ENCODE measurements at regions not wholly inside any gene's neighbourhood (a gene's known extent, or its start where the extent isn't known, plus 50 kb on each side); places are given as distances from the start of the nearest gene placed in this dataset.

DNA sequence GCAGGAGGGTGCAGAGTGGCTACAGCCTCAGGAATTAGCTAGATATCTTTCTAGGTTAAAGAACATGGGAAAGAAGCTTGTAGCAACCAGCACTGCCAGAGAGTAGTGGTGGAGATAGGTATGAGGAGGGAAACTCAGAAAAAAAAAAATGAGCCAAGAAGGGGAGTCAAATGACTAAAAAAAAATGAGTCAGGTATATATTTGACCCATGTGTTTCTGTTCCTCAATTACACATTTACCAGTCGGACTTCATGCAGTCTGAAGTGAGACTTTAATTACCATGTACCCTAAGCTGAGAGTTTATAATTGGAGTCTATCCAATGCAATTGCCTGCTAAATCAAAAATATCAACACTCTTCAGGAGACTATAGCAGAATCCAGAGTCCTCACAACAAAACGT, 964.6 kb downstream of the HACE1 start:
- no peak overlapping the region for H3K4me3 ChIP-seq (ENCODE audit: low read length)
- H3K27me3 ChIP-seq (ENCODE audit: low read depth, low read length), result no peaks in the 10 kb centered on the region
- H3K36me3 ChIP-seq (replicated peaks; ENCODE audit: low read depth, low read length), result no peaks in the 10 kb centered on the region

DNA sequence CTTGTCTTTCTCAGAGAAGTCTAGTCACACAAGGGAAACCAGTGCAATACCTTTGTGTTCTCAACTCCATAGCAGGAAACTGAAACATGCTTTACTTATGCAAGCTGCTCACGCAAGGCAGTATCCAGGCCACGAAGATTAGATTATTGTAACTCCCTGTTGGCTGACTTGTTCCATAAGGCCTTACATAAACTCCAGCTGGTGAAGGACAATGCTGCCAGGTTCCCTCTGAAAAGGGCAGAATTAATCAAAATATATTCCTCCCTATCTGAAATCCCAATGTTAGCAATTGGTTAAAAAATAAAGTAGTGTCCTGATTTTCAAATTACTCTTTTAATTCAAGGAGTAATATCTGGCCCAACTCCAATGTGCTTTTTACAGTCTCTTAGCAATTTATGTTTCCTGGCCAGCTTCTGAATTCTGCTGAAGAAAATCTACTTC, 966.6 kb downstream of the HACE1 start:
- H3K4me2 ChIP-seq (ENCODE audit: low read length), result no peak overlapping the region
- H3K79me2 ChIP-seq (ENCODE audit: low read length), result no peaks in the 10 kb centered on the region
- H2AFZ ChIP-seq (ENCODE audit: low read depth, low read length), result no peak overlapping the region
- H3K36me3 ChIP-seq (replicated peaks; ENCODE audit: low read depth, low read length), result no peaks in the 10 kb centered on the region
- H4K20me1 ChIP-seq (ENCODE audit: insufficient read depth, low read length), result no peaks in the 10 kb centered on the region
- no peak overlapping the region for H3K4me3 ChIP-seq (ENCODE audit: low read length)
- H3K27ac ChIP-seq (ENCODE audit: low read length), result no peak overlapping the region
- TF ChIP-seq EZH2phosphoT487 (IDR thresholded peaks at IDR 0.05; ENCODE audit: low read depth), result no peak
- TF ChIP-seq, protein P1, sequence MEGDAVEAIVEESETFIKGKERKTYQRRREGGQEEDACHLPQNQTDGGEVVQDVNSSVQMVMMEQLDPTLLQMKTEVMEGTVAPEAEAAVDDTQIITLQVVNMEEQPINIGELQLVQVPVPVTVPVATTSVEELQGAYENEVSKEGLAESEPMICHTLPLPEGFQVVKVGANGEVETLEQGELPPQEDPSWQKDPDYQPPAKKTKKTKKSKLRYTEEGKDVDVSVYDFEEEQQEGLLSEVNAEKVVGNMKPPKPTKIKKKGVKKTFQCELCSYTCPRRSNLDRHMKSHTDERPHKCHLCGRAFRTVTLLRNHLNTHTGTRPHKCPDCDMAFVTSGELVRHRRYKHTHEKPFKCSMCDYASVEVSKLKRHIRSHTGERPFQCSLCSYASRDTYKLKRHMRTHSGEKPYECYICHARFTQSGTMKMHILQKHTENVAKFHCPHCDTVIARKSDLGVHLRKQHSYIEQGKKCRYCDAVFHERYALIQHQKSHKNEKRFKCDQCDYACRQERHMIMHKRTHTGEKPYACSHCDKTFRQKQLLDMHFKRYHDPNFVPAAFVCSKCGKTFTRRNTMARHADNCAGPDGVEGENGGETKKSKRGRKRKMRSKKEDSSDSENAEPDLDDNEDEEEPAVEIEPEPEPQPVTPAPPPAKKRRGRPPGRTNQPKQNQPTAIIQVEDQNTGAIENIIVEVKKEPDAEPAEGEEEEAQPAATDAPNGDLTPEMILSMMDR (IDR thresholded peaks at IDR 0.05; ENCODE audit: low read depth, low read length), result no peak
- no peaks in the 10 kb centered on the region for H3K27me3 ChIP-seq (ENCODE audit: low read depth, low read length)
- peaks cover 8% of the 10 kb centered on the region for H3K4me1 ChIP-seq (ENCODE audit: low read length)
- no peaks in the 10 kb centered on the region; the same call in 1 of the 2 replicates for H3K9me3 ChIP-seq (ENCODE audit: insufficient read depth, low read length)
- H3K9ac ChIP-seq (ENCODE audit: low read length), result no peak overlapping the region

More for the DNA sequence above, 964.6 kb downstream of the HACE1 start:
- Histone ChIP-seq H3K9me3 (ENCODE audit: insufficient read depth, low read length) (no peaks in the 10 kb centered on the region; the same call in 1 of the 2 replicates), H4K20me1 (ENCODE audit: insufficient read depth, low read length) (no peaks in the 10 kb centered on the region), H3K79me2 (ENCODE audit: low read length) (no peaks in the 10 kb centered on the region), H3K27ac (ENCODE audit: low read length) (no peak overlapping the region), H3K4me2 (ENCODE audit: low read length) (no peak overlapping the region), H2AFZ (ENCODE audit: low read depth, low read length) (no peak overlapping the region), H3K4me1 (ENCODE audit: low read length) (peaks cover 8% of the 10 kb centered on the region), H3K9ac (ENCODE audit: low read length) (no peak overlapping the region)
- no peak for TF ChIP-seq EZH2phosphoT487 (IDR thresholded peaks at IDR 0.05; ENCODE audit: low read depth)
- TF ChIP-seq, protein P1 (IDR thresholded peaks at IDR 0.05; ENCODE audit: low read depth, low read length), result no peak

DNA sequence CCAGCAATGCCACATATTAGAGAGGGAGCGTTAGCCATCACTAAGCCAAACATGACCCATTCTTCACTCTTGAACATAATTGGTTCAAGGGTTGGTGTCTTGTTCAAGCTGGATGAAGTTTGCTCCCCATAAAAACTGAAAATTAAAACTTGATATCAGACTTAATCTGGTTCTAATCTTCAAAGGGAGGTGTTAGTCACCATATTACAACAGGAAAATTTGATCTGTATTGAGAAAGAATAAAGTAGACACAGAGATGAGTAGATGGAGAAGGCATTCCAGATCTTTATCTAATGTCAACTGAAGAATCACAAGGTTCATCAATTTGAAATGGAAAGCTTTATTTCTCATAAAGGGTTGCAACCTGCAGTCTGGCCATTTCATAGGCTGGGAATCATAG, 972.8 kb downstream of the HACE1 start:
- Histone ChIP-seq H4K20me1 (ENCODE audit: insufficient read depth, low read length) (no peaks in the 10 kb centered on the region), H3K27me3 (ENCODE audit: low read depth, low read length) (no peaks in the 10 kb centered on the region), H3K79me2 (ENCODE audit: low read length) (no peaks in the 10 kb centered on the region), H3K4me1 (ENCODE audit: low read length) (no peaks in the 10 kb centered on the region), H3K9me3 (ENCODE audit: insufficient read depth, low read length) (no peaks in the 10 kb centered on the region), H3K36me3 (replicated peaks; ENCODE audit: low read depth, low read length) (no peaks in the 10 kb centered on the region), H3K4me2 (ENCODE audit: low read length) (no peak overlapping the region), H3K4me3 (ENCODE audit: low read length) (no peak overlapping the region), H3K9ac (ENCODE audit: low read length) (no peak overlapping the region), H2AFZ (ENCODE audit: low read depth, low read length) (no peak overlapping the region), H3K27ac (ENCODE audit: low read length) (no peak overlapping the region)
- no peak for TF ChIP-seq EZH2phosphoT487 (IDR thresholded peaks at IDR 0.05; ENCODE audit: low read depth)
- TF ChIP-seq, protein P1 (IDR thresholded peaks at IDR 0.05; ENCODE audit: low read depth, low read length), result no peak

DNA sequence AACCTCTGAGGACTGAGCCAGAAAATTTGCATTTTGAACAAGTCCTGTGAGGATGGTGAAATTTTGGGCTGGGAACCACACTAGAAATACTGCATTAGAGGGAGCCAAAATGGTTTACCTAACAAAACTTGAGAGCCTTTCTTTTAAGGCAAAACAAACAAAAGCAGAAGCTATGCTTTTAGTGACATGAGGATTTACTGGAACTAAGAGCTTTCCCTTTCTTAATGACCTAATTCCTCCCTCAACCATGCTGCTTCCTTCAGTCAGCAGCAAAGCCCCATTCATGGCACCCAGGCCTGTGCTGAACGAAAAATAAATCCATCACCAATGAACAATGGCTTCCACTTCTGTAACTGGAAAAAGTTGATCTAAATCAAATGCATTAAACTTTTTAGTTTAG, 974.3 kb downstream of the HACE1 start:
- Histone ChIP-seq H3K4me3 (ENCODE audit: low read length) (no peak overlapping the region), H4K20me1 (ENCODE audit: insufficient read depth, low read length) (no peaks in the 10 kb centered on the region), H2AFZ (ENCODE audit: low read depth, low read length) (no peak overlapping the region), H3K27me3 (ENCODE audit: low read depth, low read length) (no peaks in the 10 kb centered on the region), H3K27ac (ENCODE audit: low read length) (no peak overlapping the region), H3K9ac (ENCODE audit: low read length) (no peak overlapping the region), H3K4me2 (ENCODE audit: low read length) (no peak overlapping the region), H3K79me2 (ENCODE audit: low read length) (no peaks in the 10 kb centered on the region), H3K4me1 (ENCODE audit: low read length) (no peaks in the 10 kb centered on the region), H3K9me3 (ENCODE audit: insufficient read depth, low read length) (no peaks in the 10 kb centered on the region), H3K36me3 (replicated peaks; ENCODE audit: low read depth, low read length) (no peaks in the 10 kb centered on the region)
- no peak for TF ChIP-seq EZH2phosphoT487 (IDR thresholded peaks at IDR 0.05; ENCODE audit: low read depth)
- TF ChIP-seq, protein P1 (IDR thresholded peaks at IDR 0.05; ENCODE audit: low read depth, low read length), result no peak
